Tibial artery (tissue), 4 donors: ENCODE measurements at regions not wholly inside any gene's neighbourhood (a gene's known extent, or its start where the extent isn't known, plus 50 kb on each side); places are given as distances from the start of the nearest gene placed in this dataset.

ENCODE experiments used
- DNase-seq, 2 donors: peaks; one replicate each; pipeline ENCODE4 v3.0.0-alpha.2; 2019
- H3K27ac ChIP-seq, 2 donors: fragments of 200-600 bp; sonication (generic) in 1 of 2; 1 replicate in 1 of 2; 2 replicates in 1 of 2; pipeline ENCODE4 v1.5.1; 2018 to 2019; ENCODE audit warnings: mild to moderate bottlenecking in 1 of 2
- H3K27me3 ChIP-seq, 2 donors: fragments of 200-600 bp; sonication (generic) in 1 of 2; one replicate each; pipeline versions ENCODE4 v1.5.1 to v1.6.0; 2016 to 2019
- H3K36me3 ChIP-seq, 3 donors: fragments of 200-600 bp; sonication (generic) in 2 of 3; one replicate each; pipeline ENCODE4 v1.5.1; 2016 to 2019; ENCODE audit warnings: mild to moderate bottlenecking in 2 of 3
- H3K4me1 ChIP-seq, 4 donors: fragments of 200-600 bp; sonication (generic) in 2 of 4; 1 replicate in 3 of 4; 2 replicates in 1 of 4; pipeline ENCODE4 v1.5.1; 2016 to 2019
- H3K4me3 ChIP-seq, 2 donors: fragments of 200-600 bp; sonication (generic) in 1 of 2; 1 replicate in 1 of 2; 2 replicates in 1 of 2; pipeline ENCODE4 v1.5.1; 2018 to 2019; ENCODE audit warnings: mild to moderate bottlenecking in 2 of 2
- H3K9me3 ChIP-seq, 3 donors: fragments of 200-600 bp; sonication (generic) in 1 of 3; one replicate each; pipeline ENCODE4 v1.5.1; 2016 to 2019
- CTCF ChIP-seq, 2 experiments: fragments of 200-600 bp in 1 of 2; fragments of 450-650 bp in 1 of 2; IDR thresholded peaks; one replicate each; pipeline ENCODE4 v1.5.1; 2017 to 2019; ENCODE audit warnings: antibody characterized with exemption in 2 of 2, mild to moderate bottlenecking in 1 of 2, moderate library complexity in 1 of 2
- intact Hi-C: fragments of 100-400 bp; cut with DNase I; formaldehyde crosslinking; loops from one replicate; pipeline ENCODE4 v1.15.0; 2023; ENCODE audit warnings: low total_unique reads

- DNase-seq = no peak
- no peak for TF ChIP-seq CTCF (IDR thresholded peaks at IDR 0.05)
- peaks cover 0 to 21% of the 10 kb centered on the region in 2 donors for H3K27me3 ChIP-seq
- intact Hi-C loops = no loop called here
- H3K4me3 ChIP-seq = no peak overlapping the region
- no peaks in the 10 kb centered on the region for H3K36me3 ChIP-seq
- no peaks in the 10 kb centered on the region for H3K4me1 ChIP-seq
- no peak overlapping the region for H3K27ac ChIP-seq
- no peaks in the 10 kb centered on the region for H3K9me3 ChIP-seq
Observed at GRCh38 chr1:34270181-34270580, 93.5 kb downstream of the C1orf94 start.

GRCh38 chr1:34272152-34272551, 95.4 kb downstream of the C1orf94 start:
- Histone ChIP-seq H3K36me3 (no peaks in the 10 kb centered on the region), H3K4me1 (no peaks in the 10 kb centered on the region), H3K4me3 (no peak overlapping the region), H3K27ac (no peak overlapping the region), H3K9me3 (no peaks in the 10 kb centered on the region), H3K27me3 (peaks cover 0 to 13% of the 10 kb centered on the region in 2 donors)
- intact Hi-C loops = no loop called here
- DNase-seq = no peak
- TF ChIP-seq CTCF (IDR thresholded peaks at IDR 0.05) = no peak

GRCh38 chr1:34275150-34275549, 98.4 kb downstream of the C1orf94 start:
- Histone ChIP-seq H3K27me3 (peaks cover 0 to 10% of the 10 kb centered on the region in 2 donors), H3K9me3 (no peaks in the 10 kb centered on the region)

GRCh38 chr1:34276606-34277005, 99.9 kb downstream of the C1orf94 start:
- Histone ChIP-seq H3K27me3 (peaks cover 0 to 15% of the 10 kb centered on the region in 2 donors), H3K27ac (no peak overlapping the region), H3K4me3 (no peak overlapping the region), H3K4me1 (no peaks in the 10 kb centered on the region), H3K36me3 (no peaks in the 10 kb centered on the region), H3K9me3 (no peaks in the 10 kb centered on the region)
- DNase-seq = no peak
- TF ChIP-seq CTCF (IDR thresholded peaks at IDR 0.05) = no peak
- intact Hi-C loops = no loop called here

More at GRCh38 chr1:34275150-34275549, 98.4 kb downstream of the C1orf94 start:
- intact Hi-C loops = no loop called here
- Histone ChIP-seq H3K36me3 (no peaks in the 10 kb centered on the region), H3K4me3 (no peak overlapping the region), H3K27ac (no peak overlapping the region), H3K4me1 (no peaks in the 10 kb centered on the region)
- DNase-seq = no peak
- TF ChIP-seq CTCF (IDR thresholded peaks at IDR 0.05) = no peak

GRCh38 chr1:34277150-34277549, 100.4 kb downstream of the C1orf94 start:
- DNase-seq = no peak
- Histone ChIP-seq H3K27ac (no peak overlapping the region), H3K9me3 (no peaks in the 10 kb centered on the region), H3K27me3 (peaks cover 0 to 15% of the 10 kb centered on the region in 2 donors), H3K4me1 (no peaks in the 10 kb centered on the region), H3K36me3 (no peaks in the 10 kb centered on the region), H3K4me3 (no peak overlapping the region)
- TF ChIP-seq CTCF (IDR thresholded peaks at IDR 0.05) = no peak
- intact Hi-C loops = no loop called here

- no peak for TF ChIP-seq CTCF (IDR thresholded peaks at IDR 0.05)
- DNase-seq = no peak
- Histone ChIP-seq H3K4me3 (no peak overlapping the region), H3K27ac (no peak overlapping the region), H3K4me1 (no peaks in the 10 kb centered on the region), H3K27me3 (peaks cover 0 to 16% of the 10 kb centered on the region in 2 donors), H3K9me3 (no peaks in the 10 kb centered on the region), H3K36me3 (no peaks in the 10 kb centered on the region)
- intact Hi-C loops = no loop called here
Observed at GRCh38 chr1:34278211-34278610, 101.5 kb downstream of the C1orf94 start.
